GM18499 (cell line): ENCODE measurements at regions not wholly inside any gene's neighbourhood (a gene's known extent, or its start where the extent isn't known, plus 50 kb on each side); places are given as distances from the start of the nearest gene placed in this dataset.

Source experiments
- ATAC-seq: cut with Tn5 transposase; IDR thresholded peaks from one replicate; pipeline ENCODE4 v1.9.1; 2021; ENCODE audit warnings: moderate number of reproducible peaks; ENCODE audit not compliant: insufficient read depth, unreplicated experiment

DNA sequence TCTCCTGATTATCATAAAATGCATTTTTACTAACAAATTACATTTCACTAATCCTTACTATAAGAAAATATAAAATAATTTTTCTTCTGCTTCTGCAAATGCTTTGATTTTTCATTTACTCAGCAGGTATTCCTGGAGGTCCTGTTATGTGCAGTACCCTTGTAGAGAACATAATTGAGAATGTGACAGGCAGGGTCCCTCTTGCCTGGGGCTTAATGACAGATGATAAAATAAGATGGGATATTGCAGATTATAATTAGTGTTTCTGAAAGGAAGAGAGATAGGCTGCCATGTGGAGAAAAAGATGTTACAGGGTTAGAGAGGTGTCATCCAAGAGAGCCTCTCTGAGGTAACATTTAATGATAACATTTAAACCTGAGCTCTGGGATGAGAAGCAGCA is 128.9 kb downstream of the MAD2L1 start:
- ATAC-seq: no peak

GRCh38 chr4:119933606-119934005 is 133.0 kb downstream of the MAD2L1 start:
- ATAC-seq: no peak

DNA sequence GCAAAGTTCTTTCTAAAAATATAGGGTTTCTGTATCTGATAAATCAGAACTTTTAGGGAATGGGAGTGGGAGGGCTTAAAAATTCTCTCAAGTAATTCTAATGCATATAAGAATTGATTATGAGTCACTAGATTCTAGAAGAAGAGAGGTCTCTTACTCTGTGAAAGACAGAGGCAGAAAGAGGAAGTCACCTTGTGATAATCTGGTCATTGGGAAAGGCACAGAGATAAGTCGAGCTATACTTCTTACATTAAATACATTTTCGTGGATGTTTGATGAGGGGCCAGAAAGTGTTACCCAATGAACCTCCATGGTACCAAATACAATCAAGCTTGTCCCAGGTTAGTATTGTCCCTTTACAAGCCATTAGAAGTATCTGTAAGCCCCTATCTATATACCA is 134.4 kb downstream of the MAD2L1 start:
- ATAC-seq: no peak

GRCh38 chr4:119930546-119930945 is 136.1 kb downstream of the MAD2L1 start:
- ATAC-seq: no peak

DNA sequence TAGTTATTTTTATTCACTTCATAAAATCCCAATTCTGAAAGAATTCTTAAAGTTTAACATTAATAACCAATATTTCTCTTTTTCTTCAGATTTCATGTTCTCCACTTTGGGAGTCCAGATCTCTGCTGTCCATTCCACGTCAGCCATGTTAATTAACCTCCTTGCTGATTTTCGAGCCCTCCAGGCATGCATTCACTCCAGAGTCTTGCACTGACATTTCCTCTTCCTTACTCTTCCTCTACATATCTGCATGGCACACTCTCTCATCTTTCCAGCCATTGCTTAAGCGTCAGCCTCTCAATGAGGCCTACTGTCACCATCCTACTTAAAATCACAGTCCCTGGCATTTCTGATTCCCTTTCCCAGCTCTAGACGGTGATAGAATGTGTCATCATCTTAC is 144.8 kb downstream of the MAD2L1 start:
- ATAC-seq: no peak

- ATAC-seq: no peak
These were observed 160.4 kb downstream of the MAD2L1 start for GRCh38 chr4:119906277-119906676.

GRCh38 chr4:119898211-119898610 is 168.4 kb downstream of the MAD2L1 start:
- ATAC-seq: no peak

GRCh38 chr4:119897260-119897659 is 169.4 kb downstream of the MAD2L1 start:
- ATAC-seq: no peak

- no peak for ATAC-seq
These were observed 171.9 kb downstream of the MAD2L1 start for GRCh38 chr4:119894650-119895208.

- ATAC-seq: no peak
These were observed 192.8 kb downstream of the MAD2L1 start for GRCh38 chr4:119873794-119874325.

- no peak for ATAC-seq
These were observed 193.5 kb downstream of the MAD2L1 start for GRCh38 chr4:119873132-119873531.

- no peak for ATAC-seq
These were observed 194.2 kb downstream of the MAD2L1 start for GRCh38 chr4:119872371-119873016.

- no peak for ATAC-seq
These were observed 195.8 kb downstream of the MAD2L1 start for GRCh38 chr4:119870856-119871255.

DNA sequence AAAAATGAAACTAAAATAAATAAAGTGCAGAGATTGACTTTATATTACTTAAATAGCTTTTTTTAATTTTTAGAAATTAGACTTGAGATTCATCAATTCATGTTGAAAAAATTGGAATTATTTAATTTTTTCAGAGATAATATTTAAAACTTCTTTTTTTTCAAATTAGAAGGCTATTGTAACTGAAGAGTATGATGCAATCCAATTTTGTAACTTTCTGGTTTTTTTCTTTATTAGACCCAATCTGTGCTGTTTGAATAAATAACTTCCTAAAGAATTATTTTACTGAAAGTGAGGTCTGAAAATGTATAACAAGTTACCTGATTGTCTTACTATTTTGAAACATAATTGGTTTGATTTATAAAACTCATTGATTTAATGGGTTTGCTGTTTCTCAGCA is 200.9 kb downstream of the MAD2L1 start:
- no peak for ATAC-seq

GRCh38 chr4:119865389-119865788 is 201.3 kb downstream of the MAD2L1 start:
- no peak for ATAC-seq

GRCh38 chr4:119861731-119862130 is 204.9 kb downstream of the MAD2L1 start:
- no peak for ATAC-seq

GRCh38 chr4:119858176-119858575 is 208.5 kb downstream of the MAD2L1 start:
- ATAC-seq: no peak

DNA sequence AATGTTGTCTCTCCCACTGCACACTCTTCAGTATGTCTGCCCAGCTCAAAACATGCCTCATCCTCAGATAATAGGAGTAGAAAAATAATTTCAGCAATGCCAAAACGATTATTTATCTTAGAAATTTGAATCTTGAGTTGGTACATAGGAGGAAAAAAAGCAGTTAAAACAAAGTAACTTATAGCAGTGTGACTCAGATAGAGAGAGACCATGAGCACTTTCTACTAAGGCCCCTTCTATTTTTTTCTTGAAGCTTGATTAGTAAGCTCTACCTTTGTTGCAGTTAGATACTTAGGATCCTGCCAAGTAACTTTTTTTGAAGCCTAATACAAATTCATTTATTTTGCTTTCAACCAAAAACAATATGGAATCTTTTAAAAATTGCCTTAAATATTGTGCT is 212.3 kb downstream of the MAD2L1 start:
- no peak for ATAC-seq

DNA sequence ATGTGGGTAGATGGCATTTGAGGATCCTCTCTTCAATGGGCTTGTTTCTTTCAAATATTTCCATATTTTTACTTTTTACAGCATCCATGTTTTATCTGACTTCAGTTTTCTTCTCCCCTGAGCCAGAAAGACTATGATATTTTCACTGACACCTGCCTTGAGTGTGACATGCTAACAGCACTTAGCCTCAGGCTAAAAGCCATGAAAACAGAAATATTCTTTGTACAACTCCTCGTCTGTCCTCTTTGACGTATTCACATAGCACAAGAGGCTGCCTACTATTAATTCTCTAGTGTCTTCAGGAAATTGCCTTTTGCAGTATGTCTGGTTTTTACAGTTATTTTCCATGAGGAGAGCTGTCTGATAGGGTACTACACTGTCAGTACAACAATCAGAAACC is 215.0 kb downstream of the MAD2L1 start:
- ATAC-seq: no peak

- ATAC-seq: no peak
These were observed 212.8 kb upstream of the PDE5A start for GRCh38 chr4:119841361-119841760.

DNA sequence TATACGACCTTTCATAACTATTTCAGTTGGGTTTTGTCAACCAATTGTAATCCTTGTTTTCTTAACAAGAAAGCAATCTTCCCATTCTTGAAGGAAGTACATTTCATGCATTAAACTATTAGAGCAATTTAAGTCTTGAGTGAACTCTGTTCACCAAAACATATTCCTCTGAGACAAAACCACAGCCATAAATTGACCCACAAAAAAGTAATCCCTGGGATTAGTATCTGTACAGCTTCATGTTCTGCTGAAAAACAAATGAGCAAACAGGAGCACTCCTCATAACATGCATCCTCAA is 207.0 kb upstream of the PDE5A start:
- no peak for ATAC-seq

DNA sequence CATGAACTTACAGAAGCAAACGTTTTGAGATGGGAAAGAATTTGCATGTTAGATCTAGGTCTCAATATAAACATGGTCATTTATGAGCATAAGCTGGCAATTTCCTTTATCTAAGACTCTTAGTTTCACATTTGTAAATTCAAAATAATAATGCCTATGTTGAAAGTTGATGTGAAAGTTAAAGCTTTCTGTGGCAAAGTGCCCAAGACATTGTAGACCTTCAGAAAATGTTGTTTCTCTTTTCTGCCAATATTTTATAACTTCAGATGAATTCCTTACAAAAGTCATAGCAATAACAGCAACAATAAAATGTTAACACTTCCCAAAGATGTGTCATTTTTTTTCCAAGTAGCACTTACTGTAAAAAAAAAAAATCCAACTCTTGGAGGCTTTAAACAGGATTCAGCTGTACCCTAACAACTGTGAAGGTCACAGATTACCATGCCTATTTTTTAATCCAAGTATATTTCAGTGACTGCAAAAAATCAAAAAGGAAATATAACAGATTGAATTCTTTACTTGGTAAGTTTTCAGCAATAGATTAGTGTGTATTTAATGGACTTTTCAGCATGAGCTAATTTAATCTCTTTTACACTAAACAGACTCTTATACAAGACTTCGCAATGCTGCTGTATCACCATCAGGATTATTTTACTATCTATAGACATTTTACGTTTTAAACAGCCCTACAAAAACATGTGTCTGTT is 206.5 kb upstream of the PDE5A start:
- no peak for ATAC-seq
